ENCODE measurements at regions not wholly inside any gene's neighbourhood (a gene's known extent, or its start where the extent isn't known, plus 50 kb on each side); places are given as distances from the start of the nearest gene placed in this dataset.

DNA sequence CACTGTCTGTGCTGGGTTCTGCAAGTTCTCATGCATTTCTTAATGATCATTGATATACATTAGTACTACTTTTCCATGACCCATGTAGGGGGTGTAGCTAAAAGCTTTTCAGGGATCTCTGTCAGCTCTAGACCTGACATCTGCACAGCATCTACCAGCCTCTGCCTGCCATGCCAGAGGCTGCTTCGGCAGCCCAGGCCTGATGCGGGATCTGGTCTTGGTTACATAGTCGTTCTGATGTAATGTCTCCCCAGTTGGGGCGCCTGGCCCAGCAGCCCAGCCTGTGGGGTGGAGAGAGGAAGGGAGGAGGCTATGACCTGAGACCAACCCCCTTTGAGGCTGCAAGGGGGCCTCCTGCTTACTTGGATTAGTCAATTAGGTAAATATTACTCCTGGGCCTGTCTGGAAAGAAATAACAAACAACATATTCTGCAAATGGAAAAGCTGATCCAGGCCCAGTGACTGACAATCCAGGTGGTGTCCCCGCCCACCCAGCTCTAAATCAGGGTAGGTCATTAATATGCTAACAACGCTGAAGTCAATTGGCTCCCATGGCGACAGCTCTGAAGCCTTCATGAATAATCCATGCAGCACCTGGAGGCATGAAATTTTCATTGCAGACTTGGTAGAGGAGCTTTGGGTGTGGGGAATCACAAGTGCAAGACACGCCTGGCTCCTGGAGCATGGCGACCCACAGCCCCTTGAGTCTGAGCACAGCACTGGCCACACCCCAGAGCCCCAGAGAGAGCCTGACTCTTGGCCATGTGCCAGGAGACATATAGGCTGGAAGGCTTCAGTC lies 575.3 kb downstream of the CMPK2 start:
- Histone ChIP-seq H3K9me3 (no peaks in the 10 kb centered on the region), H3K27me3 (no peaks in the 10 kb centered on the region), H3K4me1 (no peaks in the 10 kb centered on the region), H3K27ac (no peak overlapping the region), H3K36me3 (no peaks in the 10 kb centered on the region), H3K4me3 (no peak overlapping the region)
- no peak for TF ChIP-seq POLR2A (IDR thresholded peaks at IDR 0.05)
- DNase-seq (no peak), ATAC-seq (no peak)
- WGBS (ENCODE audit: insufficient coverage, low coverage, low lambda C conversion rate, missing lambda C conversion rate), result 81% methylated on average over 8 of the region's 9 CpGs
- intact Hi-C loops (cut with DNase I), result no loop called here

DNA sequence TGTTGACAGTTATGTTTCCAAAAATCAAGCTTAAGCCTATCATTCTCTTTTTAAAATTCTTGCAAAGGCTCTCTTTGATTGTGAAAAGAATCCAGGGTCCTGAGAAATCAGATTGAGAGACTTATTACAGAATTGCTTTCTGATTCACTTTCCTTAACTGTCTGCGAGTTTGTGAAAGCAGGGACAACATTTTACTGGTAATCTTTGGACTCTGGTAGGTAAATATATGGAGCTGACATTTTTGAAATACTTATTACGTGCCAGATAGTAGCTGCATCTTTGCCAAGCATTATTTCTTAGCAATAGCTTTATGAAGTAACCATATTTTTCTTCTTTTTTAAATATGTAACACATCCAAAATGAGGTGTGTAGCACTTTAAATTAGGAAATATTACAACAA lies 570.9 kb downstream of the CMPK2 start:
- H3K27ac ChIP-seq, result no peak overlapping the region
- no peaks in the 10 kb centered on the region for H3K27me3 ChIP-seq
- H3K4me1 ChIP-seq, result no peaks in the 10 kb centered on the region
- no peaks in the 10 kb centered on the region for H3K9me3 ChIP-seq
- no peak for DNase-seq
- H3K4me3 ChIP-seq, result no peak overlapping the region
- no peaks in the 10 kb centered on the region for H3K36me3 ChIP-seq
- ATAC-seq, result peak; percentile 28 to 71 (median 42)
- no peak for TF ChIP-seq POLR2A (IDR thresholded peaks at IDR 0.05)
- TF ChIP-seq, protein P1, sequence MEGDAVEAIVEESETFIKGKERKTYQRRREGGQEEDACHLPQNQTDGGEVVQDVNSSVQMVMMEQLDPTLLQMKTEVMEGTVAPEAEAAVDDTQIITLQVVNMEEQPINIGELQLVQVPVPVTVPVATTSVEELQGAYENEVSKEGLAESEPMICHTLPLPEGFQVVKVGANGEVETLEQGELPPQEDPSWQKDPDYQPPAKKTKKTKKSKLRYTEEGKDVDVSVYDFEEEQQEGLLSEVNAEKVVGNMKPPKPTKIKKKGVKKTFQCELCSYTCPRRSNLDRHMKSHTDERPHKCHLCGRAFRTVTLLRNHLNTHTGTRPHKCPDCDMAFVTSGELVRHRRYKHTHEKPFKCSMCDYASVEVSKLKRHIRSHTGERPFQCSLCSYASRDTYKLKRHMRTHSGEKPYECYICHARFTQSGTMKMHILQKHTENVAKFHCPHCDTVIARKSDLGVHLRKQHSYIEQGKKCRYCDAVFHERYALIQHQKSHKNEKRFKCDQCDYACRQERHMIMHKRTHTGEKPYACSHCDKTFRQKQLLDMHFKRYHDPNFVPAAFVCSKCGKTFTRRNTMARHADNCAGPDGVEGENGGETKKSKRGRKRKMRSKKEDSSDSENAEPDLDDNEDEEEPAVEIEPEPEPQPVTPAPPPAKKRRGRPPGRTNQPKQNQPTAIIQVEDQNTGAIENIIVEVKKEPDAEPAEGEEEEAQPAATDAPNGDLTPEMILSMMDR (IDR thresholded peaks at IDR 0.05), result no peak
- intact Hi-C loops (cut with DNase I), result no loop called here
- WGBS (ENCODE audit: insufficient coverage, low coverage, low lambda C conversion rate, missing lambda C conversion rate), result 20% methylated on average over 2 of the region's 2 CpGs

DNA sequence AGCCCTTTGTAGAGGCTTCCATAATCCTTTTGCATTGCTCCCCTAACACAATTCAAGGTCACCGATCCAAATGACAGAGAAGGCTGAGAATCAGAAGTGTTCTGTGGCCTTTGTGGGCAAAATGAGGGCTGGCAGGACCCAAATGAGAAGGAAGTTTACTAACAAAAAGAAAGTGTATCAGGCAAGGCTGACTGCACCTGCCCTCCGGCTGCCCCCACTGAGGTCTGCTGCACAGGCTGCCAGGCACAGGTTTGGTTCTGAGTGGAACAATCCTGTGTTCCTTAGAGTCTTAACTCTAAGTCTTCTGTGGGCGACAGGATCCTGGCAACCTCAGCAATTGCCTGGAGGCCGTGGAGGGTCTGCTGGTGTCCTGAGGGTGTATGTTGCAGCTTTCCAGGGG lies 568.5 kb downstream of the CMPK2 start:
- intact Hi-C loops (cut with DNase I), result no loop called here
- WGBS (ENCODE audit: insufficient coverage, low coverage, low lambda C conversion rate, missing lambda C conversion rate), result 49% methylated on average over 2 of the region's 4 CpGs
- no peak overlapping the region for H3K27ac ChIP-seq
- H3K9me3 ChIP-seq, result no peaks in the 10 kb centered on the region
- no peaks in the 10 kb centered on the region for H3K36me3 ChIP-seq
- DNase-seq, result no peak
- no peak overlapping the region for H3K4me3 ChIP-seq
- no peaks in the 10 kb centered on the region for H3K27me3 ChIP-seq
- no peak for ATAC-seq
- no peaks in the 10 kb centered on the region for H3K4me1 ChIP-seq
- no peak for TF ChIP-seq POLR2A (IDR thresholded peaks at IDR 0.05)
- TF ChIP-seq, protein P1 (IDR thresholded peaks at IDR 0.05), result no peak

DNA sequence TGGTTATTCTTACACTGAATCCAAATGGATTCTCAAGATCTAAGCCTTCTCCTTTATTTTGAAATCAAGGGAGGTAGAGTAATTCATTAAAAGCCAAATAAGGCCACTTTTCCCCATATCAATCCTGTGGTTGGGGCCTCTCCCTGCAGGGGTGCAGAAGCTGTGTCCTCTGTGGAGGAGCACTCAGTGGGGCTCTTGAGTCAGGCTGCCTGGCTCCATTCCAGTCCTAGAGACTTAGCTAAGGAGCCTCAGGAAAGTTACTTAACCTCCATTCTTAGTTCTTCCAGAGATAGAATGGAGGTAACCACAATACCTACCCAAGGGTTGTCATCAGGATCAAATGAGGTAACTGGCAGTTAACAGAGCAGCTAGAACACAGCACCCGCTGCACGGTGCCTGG lies 564.3 kb downstream of the CMPK2 start:
- H3K27ac ChIP-seq, result no peak overlapping the region
- WGBS (ENCODE audit: insufficient coverage, low coverage, low lambda C conversion rate, missing lambda C conversion rate), result no CpG with 5 or more reads among the region's 2 CpGs
- H3K4me1 ChIP-seq, result no peaks in the 10 kb centered on the region
- H3K9me3 ChIP-seq, result no peaks in the 10 kb centered on the region
- H3K27me3 ChIP-seq, result no peaks in the 10 kb centered on the region
- H3K4me3 ChIP-seq, result no peak overlapping the region
- H3K36me3 ChIP-seq, result no peaks in the 10 kb centered on the region
- no peak for DNase-seq
- intact Hi-C loops (cut with DNase I), result no loop called here
- no peak for TF ChIP-seq POLR2A (IDR thresholded peaks at IDR 0.05)
- TF ChIP-seq, protein P1 (IDR thresholded peaks at IDR 0.05), result no peak
- ATAC-seq, result no peak

DNA sequence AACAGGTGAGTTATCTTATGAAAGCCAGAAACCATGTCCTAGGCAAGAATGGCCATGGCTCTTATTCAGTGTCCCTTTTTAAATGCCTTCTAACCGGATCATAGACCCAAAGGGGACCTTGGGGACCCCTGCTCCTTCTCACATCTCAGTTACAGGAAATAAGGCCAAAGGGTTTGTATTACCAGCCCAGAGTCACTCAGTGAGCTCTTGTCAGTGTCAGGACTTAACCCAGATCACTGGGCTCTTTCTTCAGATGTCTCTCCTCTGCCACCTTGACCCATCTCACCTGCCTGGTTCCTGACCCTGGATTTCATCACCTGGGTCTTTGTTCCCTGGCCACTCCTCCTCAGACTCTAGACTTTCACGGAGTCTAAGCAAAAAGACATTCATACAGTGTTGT lies 556.7 kb downstream of the CMPK2 start:
- 47% methylated on average over 2 of the region's 2 CpGs for WGBS (ENCODE audit: insufficient coverage, low coverage, low lambda C conversion rate, missing lambda C conversion rate)
- no peak for ATAC-seq
- Histone ChIP-seq H3K36me3 (no peaks in the 10 kb centered on the region), H3K4me1 (no peaks in the 10 kb centered on the region), H3K4me3 (no peak overlapping the region), H3K27me3 (no peaks in the 10 kb centered on the region), H3K9me3 (no peaks in the 10 kb centered on the region), H3K27ac (no peak overlapping the region)
- TF ChIP-seq POLR2A (IDR thresholded peaks at IDR 0.05), result no peak
- TF ChIP-seq, protein P1 (IDR thresholded peaks at IDR 0.05), result no peak
- intact Hi-C loops (cut with DNase I), result no loop called here
- DNase-seq, result no peak

Data from right lobe of liver (tissue), 6 donors.